ENCODE measurements at regions not wholly inside any gene's neighbourhood (a gene's known extent, or its start where the extent isn't known, plus 50 kb on each side); places are given as distances from the start of the nearest gene placed in this dataset.

GRCh38 chr22:19625331-19626041 is 88.8 kb upstream of the SEPTIN5 start:
- DNase-seq: no peak

- DNase-seq: no peak
These were observed 88.2 kb upstream of the SEPTIN5 start for GRCh38 chr22:19626042-19626587.

GRCh38 chr22:19626666-19627065 is 87.6 kb upstream of the SEPTIN5 start:
- DNase-seq: no peak

GRCh38 chr22:19628038-19628776 is 86.1 kb upstream of the SEPTIN5 start:
- no peak for DNase-seq

GRCh38 chr22:19629331-19629719 is 85.0 kb upstream of the SEPTIN5 start:
- no peak for DNase-seq

GRCh38 chr22:19629720-19630419 is 84.4 kb upstream of the SEPTIN5 start:
- peak; percentile 24 for DNase-seq

GRCh38 chr22:19630614-19631013 is 83.7 kb upstream of the SEPTIN5 start:
- no peak for DNase-seq

GRCh38 chr22:19631899-19632667 is 82.2 kb upstream of the SEPTIN5 start:
- no peak for DNase-seq

GRCh38 chr22:19632668-19633148 is 81.6 kb upstream of the SEPTIN5 start:
- DNase-seq: no peak

- no peak for DNase-seq
These were observed 79.9 kb upstream of the SEPTIN5 start for GRCh38 chr22:19634226-19634975.

GRCh38 chr22:19635644-19636043 is 78.7 kb upstream of the SEPTIN5 start:
- DNase-seq: no peak

GRCh38 chr22:19636696-19637407 is 77.5 kb upstream of the SEPTIN5 start:
- no peak for DNase-seq

GRCh38 chr22:19637408-19638281 is 76.7 kb upstream of the SEPTIN5 start:
- DNase-seq: no peak

- DNase-seq: no peak
These were observed 75.9 kb upstream of the SEPTIN5 start for GRCh38 chr22:19638282-19639015.

- DNase-seq: no peak
These were observed 74.6 kb upstream of the SEPTIN5 start for GRCh38 chr22:19639610-19640135.

GRCh38 chr22:19640306-19640705 is 74.0 kb upstream of the SEPTIN5 start:
- no peak for DNase-seq

- DNase-seq: no peak
These were observed 72.9 kb upstream of the SEPTIN5 start for GRCh38 chr22:19641254-19641982.

- DNase-seq: no peak
These were observed 72.3 kb upstream of the SEPTIN5 start for GRCh38 chr22:19641983-19642451.
